ENCODE measurements at regions not wholly inside any gene's neighbourhood (a gene's known extent, or its start where the extent isn't known, plus 50 kb on each side); places are given as distances from the start of the nearest gene placed in this dataset.

- no peak overlapping the region for H2BK120ac ChIP-seq (ENCODE audit: low read depth, low read length, poor library complexity, severe bottlenecking)
- Mint-ChIP-seq H3K27ac (peak overlapping the region; percentile 47 to 96 (median 55); a peak in 5 of 7 replicates), H3K27me3 (ENCODE audit: low read depth) (no peaks in the 10 kb centered on the region)
These were observed 55.9 kb upstream of the USP9X start for GRCh38 chrX:41029332-41029731.

More at GRCh38 chrX:41029332-41029731, 55.9 kb upstream of the USP9X start:
- Mint-ChIP-seq H3K36me3 (ENCODE audit: insufficient read depth in 1 of 3, low read depth in 3 of 3) (peaks cover 0 to 5% (median under 1%) of the 10 kb centered on the region in 3 experiments; a peak in 5 of 7 replicates), H3K4me1 (peaks cover 26 to 42% of the 10 kb centered on the region in 2 experiments), H3K4me3 (no peak overlapping the region), H3K9me3 (peaks cover 65 to 66% of the 10 kb centered on the region in 2 experiments)
- H3K14ac ChIP-seq (ENCODE audit: insufficient read depth, low read length) = no peak overlapping the region
- no peak overlapping the region for H4K8ac ChIP-seq (replicated peaks; ENCODE audit: insufficient read length, low read depth, low read length)
- H2BK5ac ChIP-seq (ENCODE audit: insufficient read length, low read length) = no peak overlapping the region
- H3T11ph ChIP-seq (ENCODE audit: low read length) = no peak overlapping the region
- no peak overlapping the region for H3K56ac ChIP-seq (ENCODE audit: insufficient read length, low read depth, low read length)
- H2BK20ac ChIP-seq (ENCODE audit: low read depth, low read length, poor library complexity, severe bottlenecking) = no peak overlapping the region
- no peak overlapping the region for H2AFZ ChIP-seq (ENCODE audit: low read length)
- H4K20me1 ChIP-seq (ENCODE audit: control insufficient read depth, insufficient read depth, insufficient read length) = no peaks in the 10 kb centered on the region
- H4K91ac ChIP-seq (ENCODE audit: insufficient read length, low read depth, low read length) = no peak overlapping the region
- no CpG with 5 or more reads among the region's 7 CpGs for WGBS (ENCODE audit: extremely low coverage, insufficient read length, low lambda C conversion rate)
- H3K79me1 ChIP-seq (ENCODE audit: insufficient read depth, low read depth, low read length, poor library complexity, severe bottlenecking) = no peaks in the 10 kb centered on the region
- H2BK15ac ChIP-seq (ENCODE audit: low read depth, low read length) = no peak overlapping the region
- no peak overlapping the region for H3K23ac ChIP-seq (ENCODE audit: insufficient read length, low read depth, low read length)
- no peak overlapping the region for H3K9ac ChIP-seq (ENCODE audit: extremely low read depth, insufficient read length, low read length)
- no peak for TF ChIP-seq CTCF (conservative IDR thresholded peaks at IDR 0.05)
- no peaks in the 10 kb centered on the region for H3K27me3 ChIP-seq (ENCODE audit: insufficient read depth, low read length)
- no peaks in the 10 kb centered on the region for H3K23me2 ChIP-seq (ENCODE audit: insufficient read length, low read depth, low read length, poor library complexity, severe bottlenecking)
- DNase-seq = no peak
- no peak overlapping the region for H3K4me2 ChIP-seq (ENCODE audit: insufficient read depth, insufficient read length, low read length)
- no peaks in the 10 kb centered on the region for H3K79me2 ChIP-seq (ENCODE audit: insufficient read depth, low read length)
- peak overlapping the region; percentile 51 for H3K27ac ChIP-seq (ENCODE audit: insufficient read length, low read depth, low read length)
- no peak overlapping the region for H2BK12ac ChIP-seq (ENCODE audit: insufficient read length, low read depth, low read length)
- peak overlapping the region; percentile 55 for H4K5ac ChIP-seq (ENCODE audit: insufficient read length, low read depth, low read length)
- H3K9me3 ChIP-seq (ENCODE audit: control insufficient read depth, low read depth, low read length) = no peaks in the 10 kb centered on the region
- no peak overlapping the region for H3K4ac ChIP-seq (ENCODE audit: low read depth, low read length)
- H2AK5ac ChIP-seq (ENCODE audit: insufficient read length, low read length) = no peak overlapping the region
- H3K18ac ChIP-seq (ENCODE audit: insufficient read length, low read depth, low read length) = peak overlapping the region; percentile 11
- peaks cover 11% of the 10 kb centered on the region; the same call in 1 of the 2 replicates for H3K4me1 ChIP-seq (ENCODE audit: insufficient read depth, low read length)
